NCI-H2107 treated with DMSO at 0.1 percent for 48 hours (cell line): ENCODE measurements at regions not wholly inside any gene's neighbourhood (a gene's known extent, or its start where the extent isn't known, plus 50 kb on each side); places are given as distances from the start of the nearest gene placed in this dataset.

Experiments used
- DNase-seq: peaks from one replicate; lab custom pipeline; 2025; ENCODE audit not compliant: unreplicated experiment; lab: John Stamatoyannopoulos, UW

DNA sequence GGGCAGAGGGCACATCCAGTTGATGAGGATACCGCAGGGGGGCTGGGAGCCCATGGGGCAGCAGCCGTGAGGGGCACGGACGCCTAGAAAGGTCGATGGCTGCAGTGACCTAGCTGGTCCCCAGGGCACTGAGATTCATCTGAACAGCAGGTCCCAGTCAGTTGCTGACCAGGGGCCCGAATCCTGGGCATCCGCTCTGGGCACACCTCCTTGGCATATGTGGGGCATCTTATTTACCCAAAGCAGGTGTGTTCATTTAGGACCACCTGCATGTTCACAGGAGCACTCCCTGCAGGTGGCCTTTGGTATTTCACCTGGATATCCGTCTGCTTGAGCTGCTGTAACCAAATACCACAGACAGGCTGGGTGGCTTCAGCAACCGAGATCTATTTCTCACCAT, 72.0 kb upstream of the ODC1 start:
- peak; percentile 23 for DNase-seq

DNA sequence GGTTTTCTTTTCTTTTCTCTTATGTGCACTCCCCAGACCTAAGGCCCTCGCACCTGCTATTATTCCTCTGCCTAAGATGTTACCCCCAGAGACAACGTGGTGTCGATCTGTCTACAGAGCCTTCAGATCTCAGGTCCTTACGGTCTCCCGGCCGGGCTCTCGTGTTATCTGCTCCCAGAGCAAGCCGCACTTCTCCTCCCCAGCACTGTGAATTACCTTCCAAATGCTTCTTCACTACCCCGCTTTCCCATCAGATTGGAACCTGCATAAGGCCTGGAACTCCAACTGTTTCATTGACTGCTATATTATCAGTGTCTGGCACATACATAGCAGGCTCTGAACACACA, 71.2 kb upstream of the ODC1 start:
- no peak for DNase-seq

DNA sequence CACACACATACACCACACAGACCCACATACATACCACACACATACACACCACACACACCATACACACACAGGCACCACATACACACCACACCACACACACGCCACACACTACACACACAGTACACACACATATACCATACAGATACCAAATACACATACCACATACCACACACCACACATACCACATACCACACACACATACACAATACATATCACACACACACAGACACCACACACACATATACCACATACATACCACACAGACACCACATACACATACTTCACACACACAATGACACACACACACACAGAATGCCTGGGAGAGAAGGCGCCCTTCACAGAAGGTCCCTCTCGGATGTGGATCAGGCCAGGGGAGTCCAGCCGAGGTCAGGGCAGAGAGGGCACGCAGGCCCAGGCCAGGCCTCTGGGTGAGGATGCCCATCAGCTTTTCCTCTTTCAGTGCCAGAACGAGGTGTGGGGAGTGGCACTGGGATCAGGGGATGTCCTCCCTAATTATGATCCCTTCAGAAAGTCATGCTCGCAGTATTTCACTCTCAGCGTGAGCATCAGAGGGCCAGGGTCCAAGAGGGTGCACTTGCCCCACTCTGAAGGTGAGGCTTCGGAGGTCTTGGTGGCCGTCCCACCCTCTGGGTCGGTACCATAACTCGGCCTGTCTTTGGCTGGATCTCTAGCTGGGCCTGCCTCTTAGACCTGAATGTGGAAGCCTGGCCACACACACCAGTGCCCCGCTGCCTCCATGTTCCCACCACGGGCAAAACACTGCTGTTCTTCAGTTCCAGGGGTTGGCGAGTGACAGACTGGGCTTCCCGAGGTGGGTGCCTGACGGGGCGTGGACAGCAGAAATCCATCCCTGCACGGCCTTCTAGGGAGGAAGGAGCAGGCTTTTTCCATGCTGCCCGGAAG, 70.6 kb upstream of the ODC1 start:
- no peak for DNase-seq

DNA sequence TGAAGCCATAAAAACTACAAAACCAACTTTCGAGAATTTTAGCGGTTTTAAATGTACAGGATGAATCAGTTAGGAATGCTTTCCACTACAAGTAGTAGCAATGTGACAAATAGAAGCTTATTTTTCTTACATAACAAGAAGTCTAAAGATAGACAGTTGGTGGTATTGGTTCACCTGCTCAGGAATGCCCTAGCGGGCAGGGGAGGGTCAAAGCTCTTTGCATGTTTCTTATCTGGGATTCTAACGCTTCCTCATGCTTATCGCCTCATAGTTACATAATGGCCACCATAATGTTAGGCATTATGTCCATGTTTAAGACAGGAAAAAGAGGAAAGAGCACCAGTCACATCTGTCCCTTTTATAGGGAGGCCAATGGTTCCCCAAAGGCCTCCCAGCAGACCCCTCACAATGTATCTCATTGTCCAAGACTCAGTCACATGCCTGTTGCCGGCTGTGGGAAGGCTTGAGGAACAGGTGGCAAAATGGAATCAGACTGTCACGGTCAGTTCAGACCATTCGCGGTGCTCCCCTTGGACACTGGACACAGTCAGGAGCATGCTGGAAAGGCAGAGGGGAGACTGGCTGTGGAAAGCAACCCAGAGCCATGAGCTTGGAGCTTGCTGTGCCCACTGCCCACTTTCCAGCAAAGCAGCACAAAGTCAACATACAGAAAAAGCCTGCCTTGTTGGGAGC, 69.4 kb upstream of the ODC1 start:
- no peak for DNase-seq

DNA sequence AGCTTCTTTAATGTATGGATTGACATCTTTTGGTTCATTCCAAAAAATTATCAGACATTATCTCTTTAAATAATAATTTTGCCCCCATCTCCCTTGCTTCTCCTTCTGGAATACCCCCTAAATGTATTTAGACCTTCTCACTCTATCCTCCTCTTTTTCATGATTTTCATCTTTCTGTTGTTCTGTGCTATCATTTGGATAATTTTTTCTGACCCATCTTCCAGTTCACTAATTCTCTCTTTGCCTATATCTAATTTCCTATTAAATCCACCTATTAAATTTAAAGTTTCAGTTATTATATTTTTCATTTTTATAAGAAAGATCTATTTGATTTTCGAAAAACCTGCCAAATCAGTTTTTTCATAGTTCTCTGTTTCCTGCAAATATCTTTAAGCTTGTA, 67.8 kb upstream of the ODC1 start:
- no peak for DNase-seq

DNA sequence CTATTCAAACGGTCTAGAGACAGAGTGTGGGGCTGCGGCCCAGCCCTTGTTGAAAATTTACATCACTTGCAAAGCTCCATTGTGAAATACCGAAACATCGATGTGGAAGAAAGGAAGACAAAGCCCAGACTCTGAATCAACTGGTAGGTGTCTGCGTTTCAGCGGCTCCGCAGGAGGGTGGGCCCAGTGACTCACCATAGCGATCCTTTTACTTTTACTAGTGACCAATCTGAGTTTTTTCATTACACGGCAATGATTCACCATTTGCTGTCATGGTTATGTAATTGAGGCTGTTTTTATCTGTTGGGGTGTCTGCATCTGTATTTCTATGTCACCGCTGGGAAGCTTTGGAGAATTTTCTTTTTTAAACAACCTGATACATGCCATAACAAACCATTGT, 66.6 kb upstream of the ODC1 start:
- DNase-seq: no peak

DNA sequence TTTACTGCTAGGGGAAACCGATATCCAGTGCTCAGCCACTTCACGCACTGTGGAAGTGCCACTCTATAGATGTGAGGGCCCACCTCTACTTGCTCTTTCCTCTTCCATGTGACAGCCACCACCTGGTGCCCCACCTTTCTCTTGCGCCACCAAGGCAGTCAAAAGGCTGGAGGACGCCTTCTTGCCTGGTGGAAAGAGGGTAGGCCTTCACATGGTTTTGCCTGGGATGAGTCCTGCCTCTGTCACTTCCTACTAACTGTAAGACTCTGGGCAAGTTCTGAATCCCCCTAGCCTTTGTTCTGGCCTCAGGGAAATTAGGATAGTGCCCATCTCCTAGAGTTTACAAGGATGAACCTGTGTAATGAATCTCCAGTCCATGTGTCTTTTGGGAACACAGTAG, 66.1 kb upstream of the ODC1 start:
- DNase-seq: no peak

DNA sequence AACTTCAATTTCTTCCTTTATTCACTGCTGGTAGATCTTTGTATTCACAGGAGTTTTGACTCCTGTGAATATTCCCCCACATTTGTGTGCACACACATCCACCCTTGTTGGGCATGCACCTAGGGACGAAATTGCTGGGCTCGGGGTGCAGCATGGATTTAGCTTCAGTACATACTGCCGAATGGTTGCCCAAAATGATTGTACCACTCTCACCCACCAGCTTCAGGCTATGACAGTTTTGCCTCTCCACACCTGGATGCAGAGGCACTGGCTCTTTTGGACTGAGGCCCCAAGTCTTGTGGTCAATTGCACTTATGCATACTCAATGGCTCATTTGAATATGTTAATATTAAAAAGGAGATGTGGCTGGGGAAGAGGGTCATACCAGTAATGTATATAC, 65.1 kb upstream of the ODC1 start:
- DNase-seq: no peak

DNA sequence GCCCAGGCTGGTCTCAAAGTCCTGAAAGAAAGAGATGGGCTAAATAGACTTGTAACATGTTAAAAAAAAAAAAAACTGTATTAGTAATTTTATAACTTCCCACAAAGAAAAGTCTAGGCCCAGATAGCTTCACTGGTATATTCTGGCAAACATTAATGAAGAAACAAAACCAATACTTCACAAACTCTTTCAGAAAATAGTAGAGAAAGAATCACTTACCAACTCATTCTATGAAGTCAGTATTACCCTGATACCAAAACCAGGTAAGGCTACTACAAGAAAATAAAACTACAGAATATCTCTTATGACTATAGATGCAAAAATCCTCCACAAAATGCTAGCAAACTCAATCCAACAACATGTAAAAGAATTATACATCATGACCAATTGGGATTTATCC, 59.9 kb upstream of the ODC1 start:
- no peak for DNase-seq

DNA sequence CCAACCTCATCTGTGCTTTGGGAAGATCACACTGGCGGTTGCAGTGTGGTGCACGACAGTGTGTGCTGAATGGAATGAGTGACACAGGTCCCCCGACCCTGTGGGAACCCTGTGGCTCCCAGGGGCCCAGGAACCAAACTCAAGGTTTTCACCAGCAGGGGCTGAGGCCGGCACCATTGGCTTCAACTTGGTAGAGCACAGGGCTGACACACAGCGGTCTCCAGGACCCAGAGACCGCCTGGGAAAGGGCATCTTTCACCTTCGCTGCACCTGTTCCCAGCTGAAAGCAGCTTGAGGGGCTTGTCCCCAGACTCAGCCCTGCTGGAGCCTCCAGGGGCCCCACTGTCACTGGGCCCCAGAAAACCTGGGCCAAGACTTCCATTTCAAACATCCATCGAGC, 59.0 kb upstream of the ODC1 start:
- DNase-seq: no peak

DNA sequence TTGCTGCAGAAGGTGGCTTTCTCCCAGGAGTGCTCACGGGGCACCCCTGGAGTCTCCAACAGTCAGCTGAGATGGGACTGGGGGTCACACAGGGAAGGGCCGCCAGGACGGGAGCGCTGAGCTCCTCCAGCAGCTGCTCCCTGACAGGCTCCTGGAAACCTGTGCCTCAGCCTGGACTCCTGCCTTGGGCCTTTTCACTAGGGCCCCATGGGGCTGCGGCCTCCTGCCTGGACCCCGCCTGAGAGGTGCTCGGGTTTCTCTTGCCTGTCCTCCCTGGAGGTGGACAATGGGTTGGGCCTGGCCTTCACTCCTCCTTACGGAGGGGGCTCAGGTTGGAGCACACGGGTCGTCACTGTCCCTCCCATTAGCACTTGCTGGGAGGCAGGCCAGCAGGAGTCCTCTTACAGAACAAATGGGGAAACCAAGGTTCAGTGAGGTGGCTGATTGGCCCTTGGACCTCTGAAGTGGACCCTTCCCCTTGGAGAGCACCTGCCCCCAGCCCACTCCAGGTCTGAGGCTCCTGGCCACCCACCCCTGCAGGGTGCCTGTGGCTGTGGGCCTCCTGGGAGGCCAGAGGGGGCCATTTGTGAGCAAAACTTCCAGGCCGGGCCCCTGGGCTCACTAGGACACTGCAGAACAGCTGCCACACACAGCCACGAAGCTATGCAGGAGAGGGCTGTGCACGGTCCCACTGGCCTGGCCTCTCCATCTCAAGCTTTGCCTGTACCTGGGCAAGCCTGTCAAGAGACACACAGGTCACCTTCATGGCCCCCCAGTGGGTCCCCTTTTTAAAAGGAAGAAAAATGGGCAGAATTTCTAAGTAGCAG, 57.1 kb upstream of the ODC1 start:
- DNase-seq: no peak

DNA sequence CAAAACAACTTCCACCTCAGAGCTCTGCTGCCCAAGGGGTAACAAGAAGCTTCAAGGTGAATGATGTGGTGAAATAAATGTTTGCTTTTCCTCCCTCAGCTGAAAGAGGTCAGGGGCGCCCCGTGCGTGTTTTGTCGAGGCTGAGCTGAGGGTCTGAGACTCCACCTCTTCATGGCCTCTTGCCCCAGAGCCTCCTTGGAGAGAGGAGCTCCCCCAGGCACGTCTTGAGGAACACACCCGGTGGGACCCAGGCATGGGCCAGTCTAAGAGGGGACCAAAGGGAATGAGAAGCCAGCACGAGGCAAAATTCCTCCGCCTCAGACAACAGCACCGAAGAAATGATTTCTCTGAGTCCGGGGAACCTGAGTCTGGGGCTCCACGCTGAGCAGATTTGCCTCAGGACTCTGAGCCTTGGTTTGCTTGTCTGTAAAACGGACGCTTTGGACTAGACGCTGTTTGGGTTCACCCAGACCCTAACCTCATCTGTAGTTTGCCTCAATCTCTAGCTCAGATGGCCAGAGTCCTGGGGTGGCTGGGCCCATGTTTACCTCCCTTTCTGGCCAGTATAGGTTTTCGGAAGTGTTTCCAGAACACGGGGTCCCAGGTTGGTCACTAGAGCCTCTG, 56.4 kb upstream of the ODC1 start:
- no peak for DNase-seq

DNA sequence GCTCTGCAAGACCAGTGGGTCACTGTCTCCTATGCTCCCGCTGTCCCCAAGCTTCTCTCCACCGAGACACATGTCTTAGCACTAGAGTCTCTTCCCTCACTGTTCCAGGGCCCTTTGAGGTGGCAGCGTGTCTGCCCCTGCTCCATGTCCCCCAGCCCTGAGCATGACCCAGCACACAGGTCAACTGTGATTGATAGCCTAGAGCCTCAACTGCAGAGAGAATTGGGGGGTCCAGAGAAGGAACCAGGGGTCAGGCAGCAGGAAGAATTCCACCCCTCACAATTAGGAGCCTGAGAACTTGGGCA, 54.6 kb upstream of the ODC1 start:
- DNase-seq: no peak

DNA sequence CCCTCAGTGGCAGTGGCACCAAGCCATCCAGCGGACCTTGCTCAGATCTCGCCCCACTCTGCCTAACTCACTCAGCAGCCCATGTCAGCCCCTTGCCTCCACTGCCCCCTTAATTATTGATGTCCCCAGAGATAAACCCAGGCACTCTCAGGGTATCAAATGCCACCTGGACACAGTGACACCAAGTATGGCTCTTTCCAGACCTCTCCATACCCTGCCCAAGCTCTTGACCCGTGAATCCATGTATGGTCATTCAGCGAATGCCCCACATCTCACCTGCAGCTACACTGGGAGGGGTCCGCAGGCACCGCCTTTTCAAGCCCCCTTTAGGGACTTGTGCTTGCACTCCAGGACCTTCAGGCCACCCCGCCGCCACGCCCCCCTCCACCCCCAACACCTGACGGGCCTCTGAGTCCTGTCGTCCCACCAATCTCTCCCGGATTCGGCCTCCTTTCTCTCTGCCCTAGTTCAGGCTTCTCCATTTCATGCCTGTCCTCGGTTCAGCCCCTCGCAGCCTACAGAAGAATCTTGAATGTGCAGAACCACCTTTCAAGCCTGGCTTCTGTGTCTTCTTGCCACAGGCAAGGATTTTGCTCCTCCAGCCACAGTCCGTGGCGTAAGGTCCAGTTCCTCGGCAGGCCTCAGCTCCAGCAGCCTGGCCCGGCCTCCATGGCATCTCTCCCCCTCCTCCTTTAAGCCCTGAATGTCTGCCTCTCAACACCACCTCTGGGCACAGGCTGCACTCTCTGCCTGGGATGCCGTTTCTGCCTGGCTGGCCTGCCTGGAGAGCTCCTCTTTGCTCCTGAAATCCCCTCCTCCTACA, 54.1 kb upstream of the ODC1 start:
- no peak for DNase-seq

DNA sequence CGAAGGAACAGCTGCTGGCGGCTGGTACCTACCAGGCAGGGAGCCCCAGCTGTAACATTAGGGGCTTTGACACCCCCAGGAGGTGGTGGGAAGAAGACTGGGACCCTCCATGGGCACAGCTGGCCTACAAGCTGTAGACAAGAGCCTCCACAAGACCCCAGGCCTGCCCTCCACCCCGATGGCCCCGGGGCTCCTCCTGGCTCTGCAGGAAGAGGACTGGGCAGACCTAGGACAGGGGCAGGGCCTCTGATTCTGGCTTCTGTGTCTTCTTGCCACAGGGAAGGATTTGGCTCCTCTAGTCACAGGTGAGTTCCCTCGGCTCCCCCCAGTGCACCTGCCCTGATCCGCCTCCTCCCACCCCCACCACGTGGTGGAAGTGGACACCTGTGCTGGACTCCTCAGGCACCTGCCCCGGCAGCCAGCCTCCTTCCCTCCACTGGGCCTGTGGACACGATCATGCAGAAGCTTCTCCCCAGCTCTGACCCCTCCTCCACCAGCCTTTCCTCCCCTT, 53.4 kb upstream of the ODC1 start:
- no peak for DNase-seq

DNA sequence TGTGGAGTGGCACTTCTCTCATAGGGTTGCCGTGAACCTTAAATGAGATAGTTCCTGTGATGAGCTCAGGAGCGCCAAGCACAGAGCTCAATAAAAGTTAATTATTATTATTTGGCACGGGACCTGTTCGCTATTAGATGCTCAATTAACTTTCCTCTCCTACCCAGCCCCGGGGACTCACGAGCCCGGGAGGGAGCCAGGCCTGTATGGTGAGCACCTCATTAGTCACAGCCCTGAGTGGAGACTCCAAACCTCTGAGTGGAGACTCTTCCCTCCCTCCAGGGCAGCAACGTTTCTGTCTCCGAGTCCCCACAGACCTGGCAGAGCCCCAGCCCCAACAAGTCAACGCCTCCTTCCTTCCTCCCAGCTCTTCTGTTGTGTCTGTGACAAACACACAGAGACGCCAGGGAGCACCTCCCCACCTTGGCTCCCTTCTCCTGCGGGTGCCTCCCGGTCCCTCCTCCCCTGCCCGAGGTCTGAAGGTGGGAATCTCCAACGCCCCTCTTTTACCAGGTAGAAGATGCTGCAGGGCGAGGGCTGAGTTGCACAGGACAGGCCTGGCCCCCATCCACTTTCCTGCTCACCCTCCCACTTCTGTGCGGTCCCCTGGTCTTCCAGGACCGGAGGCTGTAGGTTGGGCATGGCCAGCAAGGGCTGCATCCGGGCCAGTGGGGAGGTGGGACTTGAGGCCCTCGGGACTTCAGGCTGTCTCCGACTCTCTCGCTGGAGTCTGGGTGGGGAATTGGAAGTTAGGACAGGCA, 52.7 kb upstream of the ODC1 start:
- DNase-seq: no peak

DNA sequence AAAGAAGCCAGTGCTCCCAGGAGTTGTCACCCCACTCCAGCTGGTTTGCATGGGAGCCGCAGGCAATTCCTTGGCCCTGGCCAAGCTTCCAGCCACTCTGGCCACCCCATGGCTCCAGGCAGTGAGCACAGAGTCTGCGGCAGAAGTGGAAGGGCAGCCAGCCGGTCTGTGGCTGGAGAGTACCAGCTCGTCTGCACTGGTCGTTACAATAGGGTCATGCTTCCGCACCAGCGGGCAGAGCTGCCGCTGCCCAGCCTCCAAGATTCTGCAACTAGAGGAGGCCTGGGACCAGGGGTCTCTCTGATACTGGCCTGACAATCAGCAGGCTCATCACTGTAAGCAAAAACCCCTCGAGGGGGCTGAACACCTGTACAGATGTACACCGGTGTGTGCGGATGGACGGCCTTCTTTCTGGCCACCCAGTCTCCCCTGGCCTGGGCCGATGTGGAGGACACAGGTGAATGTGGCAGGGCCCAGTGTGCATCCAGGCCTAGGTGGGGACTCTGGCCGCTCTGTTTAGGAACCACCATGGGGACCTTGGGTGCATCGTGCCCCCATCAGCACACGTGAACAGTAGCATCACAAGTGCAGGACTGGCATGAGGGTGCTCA, 51.9 kb upstream of the ODC1 start:
- DNase-seq: no peak

DNA sequence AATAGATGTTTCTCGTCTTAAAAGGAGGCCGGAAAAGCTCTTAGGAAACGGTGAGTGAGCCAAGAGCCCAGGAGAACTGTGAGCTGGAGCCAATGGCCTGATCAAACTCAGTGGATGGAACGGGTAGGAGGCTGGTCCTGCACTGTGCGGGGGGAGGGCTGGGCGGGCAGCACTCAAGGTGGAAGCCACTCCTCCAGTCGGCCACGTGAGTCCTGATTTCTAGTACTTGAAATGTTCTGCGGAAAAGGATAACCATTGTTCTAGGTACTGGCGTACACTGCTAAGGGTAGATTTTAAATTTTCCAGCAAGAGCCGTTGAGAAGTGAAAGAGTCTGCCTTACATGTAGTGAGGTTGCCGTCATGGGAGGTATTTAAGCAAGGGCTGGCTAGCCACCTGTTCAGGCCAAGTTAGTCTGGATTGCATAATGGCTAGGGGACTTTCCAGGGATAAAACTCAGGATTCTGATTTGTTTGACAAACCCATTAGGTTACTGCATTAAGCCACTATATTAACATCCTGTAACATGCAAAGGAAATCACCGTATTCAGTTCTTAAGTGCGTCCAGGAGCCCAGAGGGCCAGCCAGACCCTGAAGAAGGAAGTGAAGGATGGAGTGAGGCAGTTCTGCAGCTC, 51.3 kb upstream of the ODC1 start:
- no peak for DNase-seq
